Astrocyte (in vitro differentiated cells and primary cell): ENCODE measurements at regions not wholly inside any gene's neighbourhood (a gene's known extent, or its start where the extent isn't known, plus 50 kb on each side); places are given as distances from the start of the nearest gene placed in this dataset.

ENCODE experiments used
- DNase-seq: peaks from one replicate; pipeline ENCODE4 v3.0.0-alpha.2; 2010; ENCODE audit warnings: low read depth
- FAIRE-seq: peaks from 2 replicates; lab custom pipeline; 2011; peaks lifted over from hg19 to GRCh38; lab: Jason Lieb, UNC
- H2AFZ ChIP-seq: 2 replicates; pipeline ENCODE4 v1.6.0; 2012; ENCODE audit warnings: low read depth, low read length, inconsistent platforms
- H3K27ac ChIP-seq: 2 replicates; pipeline ENCODE4 v1.5.1; 2011; ENCODE audit warnings: low read depth, low read length, inconsistent platforms
- H3K27me3 ChIP-seq: 2 replicates; pipeline ENCODE4 v1.6.0; 2011; ENCODE audit warnings: low read length, inconsistent platforms; ENCODE audit not compliant: insufficient read depth
- H3K36me3 ChIP-seq: 2 replicates; pipeline ENCODE4 v1.5.1; 2011; ENCODE audit warnings: low read length, inconsistent platforms; ENCODE audit not compliant: insufficient read depth
- H3K4me1 ChIP-seq: 2 replicates; pipeline ENCODE4 v1.5.1; 2011; ENCODE audit warnings: low read length, inconsistent platforms; ENCODE audit not compliant: insufficient read depth
- H3K4me2 ChIP-seq: 2 replicates; pipeline ENCODE4 v1.6.0; 2012; ENCODE audit warnings: low read length, inconsistent platforms
- H3K4me3 ChIP-seq: 2 replicates; pipeline ENCODE4 v1.5.1; 2011; ENCODE audit warnings: low read depth, mild to moderate bottlenecking, low read length, inconsistent platforms; ENCODE audit not compliant: insufficient read depth
- H3K79me2 ChIP-seq: 2 replicates; pipeline ENCODE4 v1.6.0; 2012; ENCODE audit warnings: mild to moderate bottlenecking, low read length, inconsistent platforms; ENCODE audit not compliant: insufficient read depth
- H3K9ac ChIP-seq: 2 replicates; pipeline ENCODE4 v1.6.0; 2012; ENCODE audit warnings: mild to moderate bottlenecking, low read length, inconsistent platforms
- H3K9me3 ChIP-seq: 2 replicates; pipeline ENCODE4 v1.5.1; 2012; ENCODE audit warnings: low read depth, mild to moderate bottlenecking, low read length, inconsistent platforms; ENCODE audit not compliant: insufficient read depth
- H4K20me1 ChIP-seq: 2 replicates; pipeline ENCODE4 v1.6.0; 2012; ENCODE audit warnings: low read length, inconsistent platforms; ENCODE audit not compliant: insufficient read depth
- H3K27ac Mint-ChIP-seq: one replicate; pipeline ENCODE4 v1.8.0; 2021; ENCODE audit warnings: mild to moderate bottlenecking, mixed read lengths; ENCODE audit not compliant: unreplicated experiment
- H3K27me3 Mint-ChIP-seq: one replicate; pipeline ENCODE4 v1.8.0; 2021; ENCODE audit warnings: low read depth, mixed read lengths; ENCODE audit not compliant: unreplicated experiment
- H3K36me3 Mint-ChIP-seq: one replicate; pipeline ENCODE4 v1.8.0; 2021; ENCODE audit warnings: low read depth, mixed read lengths; ENCODE audit not compliant: unreplicated experiment
- H3K4me1 Mint-ChIP-seq: one replicate; pipeline ENCODE4 v1.8.0; 2021; ENCODE audit warnings: low read depth, mixed read lengths; ENCODE audit not compliant: unreplicated experiment
- H3K4me3 Mint-ChIP-seq: one replicate; pipeline ENCODE4 v1.8.0; 2021; ENCODE audit warnings: mild to moderate bottlenecking, moderate library complexity, mixed read lengths; ENCODE audit not compliant: unreplicated experiment
- H3K9me3 Mint-ChIP-seq: one replicate; pipeline ENCODE4 v1.8.0; 2021; ENCODE audit warnings: mild to moderate bottlenecking, mixed read lengths; ENCODE audit not compliant: unreplicated experiment
- CTCF ChIP-seq: IDR thresholded peaks from 2 replicates; pipeline ENCODE4 v1.5.1; 2011; ENCODE audit warnings: low read depth, mild to moderate bottlenecking, inconsistent platforms, low read length, moderate library complexity; ENCODE audit not compliant: insufficient read depth
- EZH2 ChIP-seq: IDR thresholded peaks from 2 replicates; pipeline ENCODE4 v1.6.1; 2012; ENCODE audit warnings: mild to moderate bottlenecking, low read length, inconsistent platforms; ENCODE audit not compliant: insufficient read depth

- no peak for TF ChIP-seq EZH2
- peak; percentile 23 for TF ChIP-seq CTCF
- no peak for DNase-seq
- no peaks in the 10 kb centered on the region for H3K36me3 Mint-ChIP-seq
- Histone ChIP-seq H3K4me1 (peaks cover 27% of the 10 kb centered on the region), H3K4me2 (no peak overlapping the region), H3K36me3 (no peaks in the 10 kb centered on the region), H3K27ac (no peak overlapping the region), H3K9me3 (no peaks in the 10 kb centered on the region), H3K9ac (no peak overlapping the region), H3K79me2 (no peaks in the 10 kb centered on the region), H2AFZ (no peak overlapping the region), H3K27me3 (no peaks in the 10 kb centered on the region), H3K4me3 (no peak overlapping the region), H4K20me1 (no peaks in the 10 kb centered on the region)
- H3K27ac Mint-ChIP-seq = no peak overlapping the region
- H3K4me3 Mint-ChIP-seq = no peak overlapping the region
- no peaks in the 10 kb centered on the region for H3K9me3 Mint-ChIP-seq
- no peak for FAIRE-seq
- peaks cover 18% of the 10 kb centered on the region for H3K27me3 Mint-ChIP-seq
- H3K4me1 Mint-ChIP-seq = peaks cover 29% of the 10 kb centered on the region
Observed at GRCh38 chr2:43127208-43127940, 99.0 kb downstream of the ZFP36L2 start.

GRCh38 chr2:43126817-43127207 is 99.6 kb downstream of the ZFP36L2 start:
- no peak overlapping the region for H3K4me3 Mint-ChIP-seq
- Histone ChIP-seq H4K20me1 (no peaks in the 10 kb centered on the region), H3K9ac (no peak overlapping the region), H3K4me1 (peaks cover 24% of the 10 kb centered on the region), H3K4me3 (no peak overlapping the region), H3K79me2 (no peaks in the 10 kb centered on the region), H2AFZ (no peak overlapping the region), H3K4me2 (no peak overlapping the region), H3K27ac (no peak overlapping the region), H3K27me3 (no peaks in the 10 kb centered on the region), H3K36me3 (no peaks in the 10 kb centered on the region), H3K9me3 (no peaks in the 10 kb centered on the region)
- no peaks in the 10 kb centered on the region for H3K36me3 Mint-ChIP-seq
- no peak for FAIRE-seq
- no peak overlapping the region for H3K27ac Mint-ChIP-seq
- H3K27me3 Mint-ChIP-seq = peaks cover 18% of the 10 kb centered on the region
- DNase-seq = no peak
- peaks cover 28% of the 10 kb centered on the region for H3K4me1 Mint-ChIP-seq
- no peak for TF ChIP-seq EZH2
- H3K9me3 Mint-ChIP-seq = no peaks in the 10 kb centered on the region

- Histone ChIP-seq H3K27ac (no peak overlapping the region), H3K79me2 (no peaks in the 10 kb centered on the region), H3K27me3 (no peaks in the 10 kb centered on the region), H3K4me1 (peaks cover 9% of the 10 kb centered on the region), H3K4me2 (no peak overlapping the region), H4K20me1 (no peaks in the 10 kb centered on the region), H3K9me3 (no peaks in the 10 kb centered on the region), H3K36me3 (no peaks in the 10 kb centered on the region), H2AFZ (no peak overlapping the region), H3K4me3 (no peak overlapping the region), H3K9ac (no peak overlapping the region)
- peaks cover 18% of the 10 kb centered on the region for H3K27me3 Mint-ChIP-seq
- peaks cover 18% of the 10 kb centered on the region for H3K4me1 Mint-ChIP-seq
- no peak overlapping the region for H3K4me3 Mint-ChIP-seq
- no peak for DNase-seq
- H3K27ac Mint-ChIP-seq = no peak overlapping the region
- no peak for FAIRE-seq
- H3K9me3 Mint-ChIP-seq = no peaks in the 10 kb centered on the region
- TF ChIP-seq EZH2 (no peak), CTCF (no peak)
- no peaks in the 10 kb centered on the region for H3K36me3 Mint-ChIP-seq
Observed at GRCh38 chr2:43125090-43125998, 101.1 kb downstream of the ZFP36L2 start.
